ENCODE measurements at regions not wholly inside any gene's neighbourhood (a gene's known extent, or its start where the extent isn't known, plus 50 kb on each side); places are given as distances from the start of the nearest gene placed in this dataset.

DNA sequence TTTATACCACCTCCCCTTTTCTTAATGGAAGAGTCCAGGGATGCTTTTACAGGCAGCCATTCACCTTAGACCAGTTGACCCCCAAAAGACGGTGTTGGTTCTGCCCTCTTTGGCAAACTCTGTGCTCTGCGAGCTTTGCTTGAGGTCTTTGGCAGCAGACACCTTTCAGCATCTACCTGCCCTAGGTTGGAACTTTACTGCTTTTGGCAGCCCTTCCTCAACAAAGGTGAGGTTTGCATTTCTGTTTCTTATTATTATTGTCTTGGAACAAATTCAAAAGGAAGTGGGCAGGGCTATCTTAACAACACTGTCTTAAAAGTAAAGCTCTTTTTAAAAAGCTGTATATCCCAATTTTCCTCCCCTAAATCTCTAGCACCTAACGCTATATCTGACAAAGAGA, 136.4 kb upstream of the SLC14A2 start:
- Mint-ChIP-seq H3K4me3 (no peak overlapping the region), H3K27me3 (ENCODE audit: insufficient read depth, low read depth) (no peaks in the 10 kb centered on the region), H3K27ac (no peak overlapping the region), H3K9me3 (peaks cover 5% of the 10 kb centered on the region), H3K36me3 (no peaks in the 10 kb centered on the region), H3K4me1 (peaks cover 2% of the 10 kb centered on the region)
- Histone ChIP-seq H3K27ac (no peak overlapping the region), H3K27me3 (no peaks in the 10 kb centered on the region), H2AFZ (replicated peaks) (no peak overlapping the region), H3K9ac (no peak overlapping the region), H3K4me3 (no peak overlapping the region), H3K79me2 (ENCODE audit: low read depth) (no peaks in the 10 kb centered on the region), H3F3A (ENCODE audit: low read depth) (no peaks in the 10 kb centered on the region), H4K20me1 (ENCODE audit: low read depth) (no peaks in the 10 kb centered on the region), H3K4me2 (no peak overlapping the region), H3K9me3 (ENCODE audit: low read depth) (no peaks in the 10 kb centered on the region), H3K4me1 (no peaks in the 10 kb centered on the region), H3K36me3 (no peaks in the 10 kb centered on the region)
- DNase-seq (ENCODE audit: low spot score) = no peak
- TF ChIP-seq EZH2 (IDR thresholded peaks at IDR 0.05) (no peak), EZH2phosphoT487 (IDR thresholded peaks at IDR 0.05) (no peak)
- TF ChIP-seq, protein P1, sequence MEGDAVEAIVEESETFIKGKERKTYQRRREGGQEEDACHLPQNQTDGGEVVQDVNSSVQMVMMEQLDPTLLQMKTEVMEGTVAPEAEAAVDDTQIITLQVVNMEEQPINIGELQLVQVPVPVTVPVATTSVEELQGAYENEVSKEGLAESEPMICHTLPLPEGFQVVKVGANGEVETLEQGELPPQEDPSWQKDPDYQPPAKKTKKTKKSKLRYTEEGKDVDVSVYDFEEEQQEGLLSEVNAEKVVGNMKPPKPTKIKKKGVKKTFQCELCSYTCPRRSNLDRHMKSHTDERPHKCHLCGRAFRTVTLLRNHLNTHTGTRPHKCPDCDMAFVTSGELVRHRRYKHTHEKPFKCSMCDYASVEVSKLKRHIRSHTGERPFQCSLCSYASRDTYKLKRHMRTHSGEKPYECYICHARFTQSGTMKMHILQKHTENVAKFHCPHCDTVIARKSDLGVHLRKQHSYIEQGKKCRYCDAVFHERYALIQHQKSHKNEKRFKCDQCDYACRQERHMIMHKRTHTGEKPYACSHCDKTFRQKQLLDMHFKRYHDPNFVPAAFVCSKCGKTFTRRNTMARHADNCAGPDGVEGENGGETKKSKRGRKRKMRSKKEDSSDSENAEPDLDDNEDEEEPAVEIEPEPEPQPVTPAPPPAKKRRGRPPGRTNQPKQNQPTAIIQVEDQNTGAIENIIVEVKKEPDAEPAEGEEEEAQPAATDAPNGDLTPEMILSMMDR (IDR thresholded peaks at IDR 0.05) = no peak

DNA sequence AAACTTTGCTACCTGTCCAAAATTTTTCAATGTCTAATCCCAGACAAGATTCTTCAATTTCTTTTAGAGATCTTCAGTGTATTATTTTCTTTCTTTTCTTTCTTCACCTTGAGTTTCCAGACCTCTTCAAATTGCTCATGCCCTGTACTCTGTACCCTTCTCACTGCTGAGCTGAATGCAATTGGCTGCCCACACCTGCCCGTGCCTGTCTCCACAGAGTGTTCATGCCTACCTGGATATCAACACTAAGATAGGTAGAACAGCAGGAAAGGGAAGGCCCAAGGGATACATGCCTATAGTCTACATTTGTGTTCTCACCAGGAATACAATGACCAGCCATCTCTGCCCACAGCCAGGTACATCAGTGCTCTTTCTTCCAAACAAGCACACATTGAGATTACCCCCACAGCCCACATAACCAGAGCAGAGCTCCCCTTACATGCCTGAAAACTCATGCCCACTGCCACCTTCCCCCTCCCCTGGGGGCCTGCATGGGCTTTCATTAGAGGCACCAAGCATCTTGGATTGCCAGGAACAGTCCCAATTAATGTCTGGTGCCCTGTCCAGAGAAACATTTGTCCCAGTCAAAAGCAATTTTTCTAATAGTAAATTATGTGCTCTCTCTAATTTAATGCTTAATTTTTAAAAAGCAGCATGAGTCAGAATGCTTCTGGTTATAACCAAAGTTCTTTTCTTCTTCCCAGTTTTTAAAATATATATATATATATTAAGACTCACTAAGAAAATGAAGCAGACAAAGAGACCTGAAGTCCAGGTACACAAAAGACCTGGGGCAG, 134.9 kb upstream of the SLC14A2 start:
- Mint-ChIP-seq H3K27me3 (ENCODE audit: insufficient read depth, low read depth) (no peaks in the 10 kb centered on the region), H3K36me3 (no peaks in the 10 kb centered on the region), H3K4me3 (no peak overlapping the region), H3K9me3 (peaks cover 5% of the 10 kb centered on the region), H3K27ac (no peak overlapping the region), H3K4me1 (peaks cover 2% of the 10 kb centered on the region)
- TF ChIP-seq EZH2phosphoT487 (IDR thresholded peaks at IDR 0.05) = no peak
- no peak for TF ChIP-seq EZH2 (IDR thresholded peaks at IDR 0.05)
- TF ChIP-seq, protein P1 (IDR thresholded peaks at IDR 0.05) = no peak
- Histone ChIP-seq H3F3A (ENCODE audit: low read depth) (no peaks in the 10 kb centered on the region), H3K4me3 (no peak overlapping the region), H3K27ac (no peak overlapping the region), H2AFZ (replicated peaks) (no peak overlapping the region), H3K4me2 (no peak overlapping the region), H3K9ac (no peak overlapping the region), H3K4me1 (no peaks in the 10 kb centered on the region), H3K79me2 (ENCODE audit: low read depth) (no peaks in the 10 kb centered on the region), H3K27me3 (no peaks in the 10 kb centered on the region), H4K20me1 (ENCODE audit: low read depth) (no peaks in the 10 kb centered on the region), H3K36me3 (no peaks in the 10 kb centered on the region), H3K9me3 (ENCODE audit: low read depth) (no peaks in the 10 kb centered on the region)
- DNase-seq (ENCODE audit: low spot score) = no peak

DNA sequence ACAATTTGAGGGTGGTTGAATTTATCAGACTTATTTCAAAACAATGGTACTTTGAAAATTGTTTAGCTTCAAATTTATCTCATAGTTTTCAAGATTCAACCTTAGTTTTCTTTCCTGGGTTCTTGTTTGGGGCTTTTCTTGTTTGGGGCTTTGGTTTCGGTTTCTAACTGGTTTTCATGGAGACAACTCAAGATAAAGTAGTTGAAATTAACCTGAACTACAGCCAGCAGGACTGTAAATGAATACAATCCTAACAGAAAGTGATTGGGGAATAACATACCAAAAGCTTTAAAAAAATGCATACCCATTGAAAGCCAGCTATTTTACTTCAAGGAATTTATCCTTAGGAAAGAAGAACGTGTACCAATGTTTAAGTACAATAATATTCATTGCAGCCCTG, 133.5 kb upstream of the SLC14A2 start:
- H3K27me3 ChIP-seq = no peaks in the 10 kb centered on the region
- TF ChIP-seq, protein P1 (IDR thresholded peaks at IDR 0.05) = no peak
- TF ChIP-seq EZH2phosphoT487 (IDR thresholded peaks at IDR 0.05) = no peak
- no peak for TF ChIP-seq EZH2 (IDR thresholded peaks at IDR 0.05)
- no peaks in the 10 kb centered on the region for H4K20me1 ChIP-seq (ENCODE audit: low read depth)
- H3K4me1 ChIP-seq = peaks cover 3% of the 10 kb centered on the region
- no peak overlapping the region for H3K27ac Mint-ChIP-seq
- no peak overlapping the region for H3K9ac ChIP-seq
- no peaks in the 10 kb centered on the region for H3K9me3 ChIP-seq (ENCODE audit: low read depth)
- H3K4me3 ChIP-seq = no peak overlapping the region
- H3K4me3 Mint-ChIP-seq = no peak overlapping the region
- peaks cover 4% of the 10 kb centered on the region for H3K9me3 Mint-ChIP-seq
- H2AFZ ChIP-seq (replicated peaks) = no peak overlapping the region
- no peak overlapping the region for H3K4me2 ChIP-seq
- H3K36me3 ChIP-seq = no peaks in the 10 kb centered on the region
- no peaks in the 10 kb centered on the region for H3K27me3 Mint-ChIP-seq (ENCODE audit: insufficient read depth, low read depth)
- H3K79me2 ChIP-seq (ENCODE audit: low read depth) = no peaks in the 10 kb centered on the region
- no peaks in the 10 kb centered on the region for H3K36me3 Mint-ChIP-seq
- peaks cover 7% of the 10 kb centered on the region for H3K4me1 Mint-ChIP-seq
- H3F3A ChIP-seq (ENCODE audit: low read depth) = no peaks in the 10 kb centered on the region
- DNase-seq (ENCODE audit: low spot score) = no peak
- no peak overlapping the region for H3K27ac ChIP-seq
